GM18507 (cell line): ENCODE measurements at regions not wholly inside any gene's neighbourhood (a gene's known extent, or its start where the extent isn't known, plus 50 kb on each side); places are given as distances from the start of the nearest gene placed in this dataset.
"Not testable (repeated sequence)": the region's sequence is repeated elsewhere in the genome, so short reads cannot be mapped to it uniquely, and the experiment has no call there.

ENCODE experiments used
- DNase-seq: peaks from one replicate; pipeline ENCODE4 v3.0.0; 2011; ENCODE audit warnings: low read depth; ENCODE audit not compliant: insufficient read length; ENCODE audit errors: extremely low spot score
- FAIRE-seq: peaks from 2 replicates; lab custom pipeline; 2011; peaks lifted over from hg19 to GRCh38; lab: Jason Lieb, UNC

GRCh38 chr2:48092846-48093803, 186.8 kb upstream of the FBXO11 start:
- FAIRE-seq, result no peak

GRCh38 chr2:48096765-48097164, 190.5 kb upstream of the FBXO11 start:
- DNase-seq, FAIRE-seq: not testable (repeated sequence)

More at GRCh38 chr2:48092846-48093803, 186.8 kb upstream of the FBXO11 start:
- no peak for DNase-seq

- FAIRE-seq, result no peak
- DNase-seq, result no peak
These were observed 192.2 kb upstream of the FBXO11 start for GRCh38 chr2:48098539-48098938.

- no peak for FAIRE-seq
These were observed 198.1 kb upstream of the FBXO11 start for GRCh38 chr2:48104418-48104817.

GRCh38 chr2:48105848-48106247, 199.6 kb upstream of the FBXO11 start:
- no peak for DNase-seq
- FAIRE-seq, result no peak

More at GRCh38 chr2:48104418-48104817, 198.1 kb upstream of the FBXO11 start:
- no peak for DNase-seq

- FAIRE-seq, result no peak
- DNase-seq, result no peak
These were observed 201.1 kb upstream of the FBXO11 start for GRCh38 chr2:48107326-48107925.

GRCh38 chr2:48108455-48108854, 202.2 kb upstream of the FBXO11 start:
- no peak for DNase-seq
- no peak for FAIRE-seq

GRCh38 chr2:48109491-48110204, 203.3 kb upstream of the FBXO11 start:
- DNase-seq (no peak), FAIRE-seq (no peak)

GRCh38 chr2:48110492-48110891, 204.0 kb upstream of the FOXN2 start:
- FAIRE-seq (no peak), DNase-seq (no peak)

- FAIRE-seq, result no peak
- no peak for DNase-seq
These were observed 201.4 kb upstream of the FOXN2 start for GRCh38 chr2:48112911-48113680.

- FAIRE-seq (no peak), DNase-seq (no peak)
These were observed 200.7 kb upstream of the FOXN2 start for GRCh38 chr2:48113767-48114166.

- FAIRE-seq, result no peak
- no peak for DNase-seq
These were observed 200.2 kb upstream of the FOXN2 start for GRCh38 chr2:48114256-48114655.

- FAIRE-seq, result no peak
- DNase-seq, result no peak
These were observed 198.0 kb upstream of the FOXN2 start for GRCh38 chr2:48116497-48116896.

- no peak for DNase-seq
- FAIRE-seq, result no peak
These were observed 195.6 kb upstream of the FOXN2 start for GRCh38 chr2:48118895-48119294.

GRCh38 chr2:48120112-48120511, 194.4 kb upstream of the FOXN2 start:
- FAIRE-seq (no peak), DNase-seq (no peak)

GRCh38 chr2:48120759-48121242, 193.7 kb upstream of the FOXN2 start:
- DNase-seq (no peak), FAIRE-seq (no peak)

- FAIRE-seq (no peak), DNase-seq (no peak)
These were observed 192.3 kb upstream of the FOXN2 start for GRCh38 chr2:48122166-48122565.

GRCh38 chr2:48124592-48124991, 189.9 kb upstream of the FOXN2 start:
- FAIRE-seq, result no peak
- DNase-seq, result no peak

GRCh38 chr2:48126162-48126561, 188.3 kb upstream of the FOXN2 start:
- no peak for DNase-seq

More at GRCh38 chr2:48126162-48126561, 188.3 kb upstream of the FOXN2 start:
- FAIRE-seq, result no peak
